Activated CD4-positive, alpha-beta T cell treated with anti-CD3 and anti-CD28 coated beads for 36 hours (primary cell): ENCODE measurements at regions not wholly inside any gene's neighbourhood (a gene's known extent, or its start where the extent isn't known, plus 50 kb on each side); places are given as distances from the start of the nearest gene placed in this dataset.

Experiments
- ATAC-seq: fragments of 200-7000 bp; cut with Tn5 transposase; one replicate; pipeline ENCODE4 v1.10.0; 2021; ENCODE audit warnings: mild to moderate bottlenecking, moderate library complexity
- CTCF ChIA-PET: fragments of 350-600 bp; sonication (Branson Sonifier 250); formaldehyde crosslinking; loops from one replicate; lab custom pipeline; 2021; ENCODE audit warnings: antibody characterized with exemption; lab: Charles Lee
- POLR2A ChIA-PET: fragments of 350-600 bp; sonication (Branson Sonifier 250); formaldehyde crosslinking; loops from one replicate; lab custom pipeline; 2021; ENCODE audit warnings: antibody characterized with exemption, inconsistent platforms; lab: Charles Lee
- DNase-seq: peaks from one replicate; pipeline ENCODE4 v3.0.0-alpha.2; 2020
- H3K27ac Mint-ChIP-seq: one replicate; pipeline ENCODE4 v1.8.0; 2021; ENCODE audit warnings: mixed read lengths
- H3K27me3 Mint-ChIP-seq: one replicate; pipeline ENCODE4 v1.8.0; 2021; ENCODE audit warnings: mixed read lengths
- H3K36me3 Mint-ChIP-seq: one replicate; pipeline ENCODE4 v1.8.0; 2021; ENCODE audit warnings: low read depth, mixed read lengths
- H3K4me1 Mint-ChIP-seq: one replicate; pipeline ENCODE4 v1.8.0; 2021; ENCODE audit warnings: mixed read lengths
- H3K4me3 Mint-ChIP-seq: one replicate; pipeline ENCODE4 v1.8.0; 2021; ENCODE audit warnings: mild to moderate bottlenecking, moderate library complexity, mixed read lengths
- H3K9me3 Mint-ChIP-seq: one replicate; pipeline ENCODE4 v1.8.0; 2021; ENCODE audit warnings: low read depth, mixed read lengths
- intact Hi-C, 2 experiments: fragments of 100-400 bp; cut with DNase I in 1 of 2; cut with micrococcal nuclease in 1 of 2; formaldehyde crosslinking; loops; one replicate each; pipeline versions ENCODE4 v1.14.2 to v1.15.1; 2022 to 2024; cut with DNase I, micrococcal nuclease

GRCh38 chr2:190794377-190794776, 86.2 kb upstream of the GLS start:
- DNase-seq (no peak), ATAC-seq (peak; percentile 10)
- POLR2A ChIA-PET, result no interaction called here

DNA sequence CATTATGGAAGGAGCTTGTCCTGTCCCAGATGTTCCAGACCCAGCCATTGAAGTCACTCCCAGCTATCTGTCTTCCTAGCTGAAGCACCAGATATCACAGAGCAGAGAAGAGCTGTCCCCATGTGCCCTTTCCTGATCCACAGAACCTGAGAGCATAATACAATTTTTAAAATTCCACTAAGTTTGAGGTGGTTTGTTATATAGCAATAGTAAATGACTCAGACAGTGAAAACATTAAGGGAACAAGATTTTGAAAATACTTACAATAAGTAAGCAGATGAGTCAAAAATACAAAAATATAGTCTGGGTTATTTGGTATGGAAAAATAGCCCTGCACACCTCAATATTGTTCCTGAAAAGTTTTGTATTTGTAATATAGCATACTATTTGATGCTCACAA, 85.8 kb upstream of the GLS start:
- H3K4me1 Mint-ChIP-seq, result peaks cover 45% of the 10 kb centered on the region
- peak overlapping the region; percentile 60 for H3K27ac Mint-ChIP-seq
- CTCF ChIA-PET, result interaction anchor here (0.9 to 3.3 kb wide), 6 partner anchors 10 to 257 kb away, joined by 3 to 14 read pairs (median 4); no protein-coding TSS in a partner anchor
- no peaks in the 10 kb centered on the region for H3K36me3 Mint-ChIP-seq
- POLR2A ChIA-PET, result no interaction called here
- no peak overlapping the region for H3K4me3 Mint-ChIP-seq
- DNase-seq, result no peak
- intact Hi-C loops, result loop anchor here (5.0 kb wide), 2 partner anchors 88 to 228 kb away; partner anchors contain the start of gene GLS (in 1 of the 2)
- H3K27me3 Mint-ChIP-seq, result no peaks in the 10 kb centered on the region
- H3K9me3 Mint-ChIP-seq, result no peaks in the 10 kb centered on the region
- ATAC-seq, result no peak

More at GRCh38 chr2:190794377-190794776, 86.2 kb upstream of the GLS start:
- no peaks in the 10 kb centered on the region for H3K36me3 Mint-ChIP-seq
- no peaks in the 10 kb centered on the region for H3K27me3 Mint-ChIP-seq
- no peaks in the 10 kb centered on the region for H3K9me3 Mint-ChIP-seq
- no peak overlapping the region for H3K4me3 Mint-ChIP-seq
- peak overlapping the region; percentile 60 for H3K27ac Mint-ChIP-seq
- CTCF ChIA-PET, result interaction anchor here (0.9 to 3.3 kb wide), 5 partner anchors 10 to 258 kb away, joined by 3 to 14 read pairs (median 5); no protein-coding TSS in a partner anchor
- intact Hi-C loops, result loop anchor here (5.0 kb wide), 2 partner anchors 88 to 228 kb away; partner anchors contain the start of gene GLS (in 1 of the 2)
- H3K4me1 Mint-ChIP-seq, result peaks cover 45% of the 10 kb centered on the region

GRCh38 chr2:190795686-190796085, 84.9 kb upstream of the GLS start:
- DNase-seq, result no peak
- Mint-ChIP-seq H3K9me3 (no peaks in the 10 kb centered on the region), H3K36me3 (no peaks in the 10 kb centered on the region), H3K27me3 (no peaks in the 10 kb centered on the region), H3K4me3 (no peak overlapping the region), H3K4me1 (peaks cover 43% of the 10 kb centered on the region), H3K27ac (no peak overlapping the region)
- ChIA-PET CTCF (interaction anchor here (0.8 to 3.3 kb wide), 5 partner anchors 9 to 97 kb away, joined by 3 to 14 read pairs (median 3); no protein-coding TSS in a partner anchor), POLR2A (no interaction called here)
- no peak for ATAC-seq
- intact Hi-C loops, result no loop called here

GRCh38 chr2:190799999-190800398, 80.6 kb upstream of the GLS start:
- no peaks in the 10 kb centered on the region for H3K27me3 Mint-ChIP-seq
- no peaks in the 10 kb centered on the region for H3K36me3 Mint-ChIP-seq
- intact Hi-C loops, result loop anchor here in 1 of 2 experiments (5.0 to 10.0 kb wide), 2 partner anchors 285 to 713 kb away; no protein-coding TSS in a partner anchor
- no peak overlapping the region for H3K27ac Mint-ChIP-seq
- no peaks in the 10 kb centered on the region for H3K9me3 Mint-ChIP-seq
- CTCF ChIA-PET, result interaction anchor here (2.5 to 2.8 kb wide), 2 partner anchors 17 to 20 kb away, joined by 14 to 18 read pairs; no protein-coding TSS in a partner anchor
- ATAC-seq (no peak), DNase-seq (no peak)
- peaks cover 5% of the 10 kb centered on the region for H3K4me1 Mint-ChIP-seq
- POLR2A ChIA-PET, result no interaction called here
- no peak overlapping the region for H3K4me3 Mint-ChIP-seq

DNA sequence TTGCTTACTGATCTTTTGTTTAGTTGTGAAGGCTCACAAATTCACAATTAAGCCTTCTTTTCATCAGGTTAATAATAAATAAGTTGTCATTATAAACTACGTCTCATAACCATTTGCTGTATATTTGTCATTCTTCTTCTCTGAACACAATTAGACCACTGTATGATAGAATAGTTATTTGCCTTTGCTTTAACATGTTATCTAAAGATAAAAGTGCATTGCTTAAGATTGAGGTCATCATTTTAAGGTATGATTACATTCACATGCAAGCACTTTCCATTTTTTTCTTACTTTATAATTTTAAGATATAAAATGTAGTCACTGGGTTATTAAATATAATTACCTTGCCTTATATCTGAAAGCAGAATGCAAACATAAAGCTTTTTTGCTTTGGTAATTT, 80.1 kb upstream of the GLS start:
- no peaks in the 10 kb centered on the region for H3K27me3 Mint-ChIP-seq
- no peaks in the 10 kb centered on the region for H3K36me3 Mint-ChIP-seq
- H3K4me1 Mint-ChIP-seq, result peaks cover 5% of the 10 kb centered on the region
- no peak overlapping the region for H3K4me3 Mint-ChIP-seq
- H3K9me3 Mint-ChIP-seq, result no peaks in the 10 kb centered on the region
- CTCF ChIA-PET, result interaction anchor here (0.9 to 2.8 kb wide), 4 partner anchors 17 to 119 kb away, joined by 4 to 18 read pairs (median 9); no protein-coding TSS in a partner anchor
- DNase-seq (no peak), ATAC-seq (no peak)
- intact Hi-C loops, result loop anchor here in 1 of 2 experiments (5.0 to 10.0 kb wide), 2 partner anchors 286 to 713 kb away; no protein-coding TSS in a partner anchor
- POLR2A ChIA-PET, result no interaction called here
- no peak overlapping the region for H3K27ac Mint-ChIP-seq

- Mint-ChIP-seq H3K4me1 (peaks cover 5% of the 10 kb centered on the region), H3K27me3 (no peaks in the 10 kb centered on the region), H3K9me3 (no peaks in the 10 kb centered on the region), H3K4me3 (no peak overlapping the region), H3K27ac (no peak overlapping the region), H3K36me3 (no peaks in the 10 kb centered on the region)
- ATAC-seq, result no peak
- POLR2A ChIA-PET, result no interaction called here
- no peak for DNase-seq
- CTCF ChIA-PET, result interaction anchor here (0.7 to 2.8 kb wide), 4 partner anchors 13 to 141 kb away, joined by 3 to 18 read pairs (median 9); no protein-coding TSS in a partner anchor
- intact Hi-C loops, result loop anchor here (2.0 to 10.0 kb wide), 3 partner anchors 165 to 715 kb away; no protein-coding TSS in a partner anchor
These were observed 78.5 kb upstream of the GLS start for GRCh38 chr2:190802129-190802528.

DNA sequence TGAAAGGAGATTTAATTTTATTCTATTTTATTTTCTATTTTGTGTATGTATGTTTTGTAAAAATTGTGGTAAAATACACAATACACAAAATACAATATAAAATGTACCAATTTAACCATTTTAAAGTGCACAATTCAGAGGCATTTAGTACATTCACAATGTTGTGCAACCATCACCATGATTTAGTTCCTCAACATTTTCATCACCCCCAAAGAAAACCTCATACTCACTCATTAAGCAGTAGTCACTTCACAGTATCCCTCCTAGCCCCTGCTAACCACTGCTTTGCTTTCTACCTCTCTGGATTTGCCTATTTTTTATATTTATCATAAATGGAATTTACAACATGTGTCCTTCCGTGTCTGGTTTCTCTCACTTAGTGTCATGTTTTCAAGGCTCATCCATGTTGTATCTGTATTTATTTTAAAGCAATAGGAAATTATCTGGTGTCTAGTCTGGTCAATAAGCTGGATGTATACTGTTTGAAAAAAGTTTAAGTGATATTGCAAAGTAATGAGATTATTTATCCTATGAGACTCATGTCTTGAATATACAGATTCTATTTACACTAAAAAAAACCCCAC, 77.9 kb upstream of the GLS start:
- intact Hi-C loops, result loop anchor here (2.0 to 10.0 kb wide), 3 partner anchors 166 to 715 kb away; no protein-coding TSS in a partner anchor
- Mint-ChIP-seq H3K4me1 (peaks cover 6% of the 10 kb centered on the region), H3K27ac (no peak overlapping the region), H3K36me3 (no peaks in the 10 kb centered on the region), H3K4me3 (no peak overlapping the region), H3K27me3 (no peaks in the 10 kb centered on the region), H3K9me3 (no peaks in the 10 kb centered on the region)
- CTCF ChIA-PET, result interaction anchor here (1.2 to 2.8 kb wide), 2 partner anchors 13 to 22 kb away, joined by 4 to 14 read pairs; no protein-coding TSS in a partner anchor
- POLR2A ChIA-PET, result no interaction called here
- no peak for DNase-seq
- ATAC-seq, result no peak

- Mint-ChIP-seq H3K4me1 (peaks cover 14% of the 10 kb centered on the region), H3K27ac (no peak overlapping the region), H3K9me3 (no peaks in the 10 kb centered on the region), H3K36me3 (no peaks in the 10 kb centered on the region), H3K27me3 (no peaks in the 10 kb centered on the region), H3K4me3 (no peak overlapping the region)
- POLR2A ChIA-PET, result no interaction called here
- CTCF ChIA-PET, result interaction anchor here (0.7 to 2.2 kb wide), 7 partner anchors 10 to 972 kb away, joined by 3 to 14 read pairs (median 3); no protein-coding TSS in a partner anchor
- DNase-seq (no peak), ATAC-seq (no peak)
- intact Hi-C loops, result loop anchor here (1.0 to 10.0 kb wide), 5 partner anchors 23 to 717 kb away; no protein-coding TSS in a partner anchor
These were observed 76.3 kb upstream of the GLS start for GRCh38 chr2:190804182-190804795.

DNA sequence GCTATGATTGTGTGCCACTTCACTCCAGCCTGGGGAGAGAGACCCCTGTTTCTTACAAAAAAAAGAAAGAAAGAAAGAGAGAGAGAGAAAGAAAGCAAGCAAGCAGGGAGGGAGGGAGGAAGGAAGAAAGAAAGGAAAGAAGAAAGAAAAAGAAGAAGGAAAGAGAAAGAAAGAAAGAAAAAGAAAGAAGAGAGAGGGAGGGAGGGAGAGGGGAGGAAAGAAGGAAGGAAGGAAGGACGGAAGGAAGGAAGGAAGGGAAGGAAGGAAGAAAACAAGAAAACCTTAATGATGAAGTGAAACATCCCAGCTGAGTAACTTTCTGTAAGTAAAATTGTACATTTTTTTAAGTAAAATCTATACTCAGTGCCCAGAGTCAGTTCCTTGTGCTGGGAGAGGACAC, 75.5 kb upstream of the GLS start:
- CTCF ChIA-PET, result interaction anchor here (0.6 to 2.2 kb wide), 7 partner anchors 11 to 180 kb away, joined by 3 to 14 read pairs (median 3); no protein-coding TSS in a partner anchor
- intact Hi-C loops, result loop anchor here (2.0 to 10.0 kb wide), 2 partner anchors 290 to 716 kb away; no protein-coding TSS in a partner anchor
- ATAC-seq, result no peak

GRCh38 chr2:190805843-190806242, 74.8 kb upstream of the GLS start:
- ATAC-seq, result no peak
- Mint-ChIP-seq H3K9me3 (no peaks in the 10 kb centered on the region), H3K4me1 (peaks cover 25% of the 10 kb centered on the region), H3K27me3 (no peaks in the 10 kb centered on the region), H3K36me3 (no peaks in the 10 kb centered on the region), H3K4me3 (no peak overlapping the region), H3K27ac (no peak overlapping the region)
- ChIA-PET POLR2A (interaction anchor here (0.6 kb wide), 1 partner anchor 377 kb away, joined by 3 read pairs; no protein-coding TSS in a partner anchor), CTCF (interaction anchor here (0.6 to 2.2 kb wide), 7 partner anchors 9 to 181 kb away, joined by 3 to 14 read pairs (median 3); no protein-coding TSS in a partner anchor)
- no peak for DNase-seq
- intact Hi-C loops, result loop anchor here (2.0 to 10.0 kb wide), 2 partner anchors 291 to 717 kb away; no protein-coding TSS in a partner anchor

More for the DNA sequence above, 75.5 kb upstream of the GLS start:
- Mint-ChIP-seq H3K27ac (no peak overlapping the region), H3K27me3 (no peaks in the 10 kb centered on the region), H3K36me3 (no peaks in the 10 kb centered on the region), H3K9me3 (no peaks in the 10 kb centered on the region), H3K4me3 (no peak overlapping the region), H3K4me1 (peaks cover 23% of the 10 kb centered on the region)
- no peak for DNase-seq
- POLR2A ChIA-PET, result interaction anchor here (0.7 kb wide), 1 partner anchor 12 kb away, joined by 3 read pairs; no protein-coding TSS in a partner anchor

DNA sequence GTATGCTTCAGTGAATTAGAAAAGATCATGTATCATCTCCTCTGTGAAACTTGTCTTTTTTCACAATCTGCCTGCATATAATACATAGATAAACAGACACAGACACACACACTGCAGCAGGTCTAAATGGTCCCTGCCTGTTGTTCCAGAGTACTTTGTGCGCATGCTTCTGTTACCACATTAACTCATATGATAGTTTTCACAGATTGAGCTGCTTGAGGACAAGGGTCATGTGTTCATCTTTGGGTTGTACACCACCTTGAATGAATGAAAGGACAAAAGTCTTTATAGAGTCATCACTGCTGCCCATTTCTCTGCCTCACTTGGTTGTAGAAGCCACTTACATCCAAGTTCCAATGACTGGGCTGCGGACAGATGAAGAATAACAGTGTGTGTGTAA, 72.7 kb upstream of the GLS start:
- no peak overlapping the region for H3K27ac Mint-ChIP-seq

More for the DNA sequence above, 72.7 kb upstream of the GLS start:
- CTCF ChIA-PET, result interaction anchor here (1.0 to 1.9 kb wide), 2 partner anchors 27 to 425 kb away, joined by 5 read pairs; no protein-coding TSS in a partner anchor
- ATAC-seq (peak; percentile 24), DNase-seq (no peak)
- Mint-ChIP-seq H3K27me3 (no peaks in the 10 kb centered on the region), H3K9me3 (no peaks in the 10 kb centered on the region), H3K4me1 (peaks cover 20% of the 10 kb centered on the region), H3K36me3 (no peaks in the 10 kb centered on the region), H3K4me3 (no peak overlapping the region)
- intact Hi-C loops, result loop anchor here in 1 of 2 experiments (10.0 kb wide), 1 partner anchor 293 kb away; no protein-coding TSS in a partner anchor
- POLR2A ChIA-PET, result no interaction called here
